GM19467 (cell line): ENCODE measurements at regions not wholly inside any gene's neighbourhood (a gene's known extent, or its start where the extent isn't known, plus 50 kb on each side); places are given as distances from the start of the nearest gene placed in this dataset.
"Not testable (repeated sequence)": the region's sequence is repeated elsewhere in the genome, so short reads cannot be mapped to it uniquely, and the experiment has no call there.

Experiments
- ATAC-seq: cut with Tn5 transposase; IDR thresholded peaks from one replicate; pipeline ENCODE4 v1.9.1; 2021; ENCODE audit warnings: mild to moderate bottlenecking, moderate library complexity; ENCODE audit not compliant: unreplicated experiment

GRCh38 chr4:31687717-31688342 lies 967.7 kb downstream of the PCDH7 start:
- no peak for ATAC-seq

DNA sequence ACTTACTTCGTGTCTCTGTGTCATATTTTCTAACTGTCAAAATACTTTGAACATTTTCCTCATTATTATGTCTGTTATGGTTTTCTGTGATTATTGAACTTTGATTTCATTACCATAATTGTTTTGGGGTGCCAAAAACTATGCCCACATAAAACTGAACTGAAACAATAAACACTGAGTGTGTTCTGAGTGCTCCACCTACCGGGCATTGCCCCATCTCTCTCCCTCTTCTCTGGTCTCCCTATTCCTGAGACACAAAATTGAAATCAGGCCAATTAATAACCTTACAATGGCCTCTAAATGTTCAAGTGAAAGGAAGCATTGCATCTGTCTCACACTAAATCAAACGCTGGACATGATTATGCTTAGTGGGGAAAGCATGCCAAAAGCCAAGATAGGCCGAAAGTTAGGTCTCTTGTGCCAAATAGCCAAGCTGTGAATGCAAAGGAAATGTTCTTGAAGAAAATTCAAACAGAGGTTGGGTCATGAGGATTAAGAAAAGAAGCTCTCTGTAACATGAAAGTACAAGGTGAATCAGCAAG lies 972.3 kb downstream of the PCDH7 start:
- no peak for ATAC-seq

GRCh38 chr4:31701256-31701655 lies 981.1 kb downstream of the PCDH7 start:
- no peak for ATAC-seq

DNA sequence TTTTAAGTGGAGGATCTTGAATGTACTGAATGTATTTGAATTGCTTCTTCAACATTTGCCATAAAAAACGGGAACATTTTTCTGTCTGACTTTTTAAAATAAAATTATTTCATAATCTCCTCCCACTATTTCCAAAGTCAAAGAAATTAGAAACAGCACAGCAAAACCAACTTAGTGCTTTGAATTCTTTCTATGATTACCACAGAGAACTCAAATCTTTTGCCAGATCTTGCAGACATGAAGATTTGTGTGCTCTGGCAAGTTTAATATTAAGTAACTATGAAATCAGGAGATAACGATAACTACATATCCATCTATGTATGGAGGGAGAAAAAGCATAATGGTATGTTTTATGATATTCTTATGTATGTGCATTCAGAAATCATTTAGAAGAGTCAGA lies 982.2 kb downstream of the PCDH7 start:
- no peak for ATAC-seq

GRCh38 chr4:31714238-31714637 lies 994.1 kb downstream of the PCDH7 start:
- no peak for ATAC-seq

DNA sequence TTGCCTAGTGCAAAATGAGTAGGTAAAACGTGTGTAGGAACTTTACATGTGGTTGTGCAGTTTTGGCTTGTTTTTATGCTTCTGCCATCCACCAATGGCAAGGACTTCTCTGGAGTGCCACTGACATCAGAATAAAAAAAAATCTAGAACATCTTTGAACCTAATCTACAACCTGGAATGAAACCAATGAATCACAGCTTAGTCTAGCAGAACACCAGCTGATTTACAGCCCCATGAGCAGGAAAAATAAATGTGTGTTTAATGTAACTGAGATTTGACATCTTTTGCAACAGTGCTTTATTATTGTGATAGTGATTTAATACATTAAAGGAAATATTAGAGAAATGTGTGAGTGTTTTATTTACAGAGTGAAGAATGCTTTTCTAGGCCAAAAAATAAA lies 995.1 kb downstream of the PCDH7 start:
- no peak for ATAC-seq

- ATAC-seq = no peak
These were observed 1006.9 kb downstream of the PCDH7 start for GRCh38 chr4:31727030-31727429.

DNA sequence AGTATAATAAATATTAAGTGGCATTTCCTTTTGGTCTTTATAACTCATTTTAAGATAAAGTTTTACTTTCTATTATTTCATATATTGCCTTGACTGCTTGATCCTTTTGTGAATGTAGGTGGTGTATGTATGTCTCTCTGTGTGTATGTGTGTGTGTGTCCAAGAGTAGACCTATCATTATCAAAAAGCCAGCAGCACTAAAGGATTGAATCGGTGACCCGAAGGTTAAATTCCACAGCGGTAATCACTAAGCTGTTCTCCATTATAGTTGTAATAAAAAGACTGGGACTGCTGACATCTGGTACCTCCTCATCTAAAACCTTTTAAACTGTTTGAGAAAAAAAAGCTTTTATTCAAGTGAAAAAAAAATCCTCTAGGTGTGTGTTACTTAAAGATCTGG lies 1014.8 kb downstream of the PCDH7 start:
- ATAC-seq = no peak

- no peak for ATAC-seq
These were observed 1017.2 kb downstream of the PCDH7 start for GRCh38 chr4:31737419-31737818.

DNA sequence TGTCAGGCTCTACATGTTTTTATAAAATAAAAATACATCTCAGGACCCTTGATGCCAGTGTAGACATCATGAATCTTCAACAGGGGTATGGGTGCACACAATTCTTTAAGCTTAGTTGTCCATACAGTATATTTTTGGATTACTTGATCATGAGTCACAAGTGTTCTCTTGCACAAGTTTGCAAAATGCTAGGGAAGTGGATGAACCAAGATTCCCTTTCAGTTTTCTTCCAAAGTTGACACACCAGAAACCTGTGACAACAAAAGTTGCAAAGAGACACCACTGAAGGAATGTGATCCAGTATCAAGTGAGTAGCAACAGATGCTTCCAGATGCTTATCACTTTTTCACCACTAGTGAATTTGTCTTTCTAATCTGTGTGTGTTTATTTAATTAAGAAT lies 1021.2 kb downstream of the PCDH7 start:
- no peak for ATAC-seq

DNA sequence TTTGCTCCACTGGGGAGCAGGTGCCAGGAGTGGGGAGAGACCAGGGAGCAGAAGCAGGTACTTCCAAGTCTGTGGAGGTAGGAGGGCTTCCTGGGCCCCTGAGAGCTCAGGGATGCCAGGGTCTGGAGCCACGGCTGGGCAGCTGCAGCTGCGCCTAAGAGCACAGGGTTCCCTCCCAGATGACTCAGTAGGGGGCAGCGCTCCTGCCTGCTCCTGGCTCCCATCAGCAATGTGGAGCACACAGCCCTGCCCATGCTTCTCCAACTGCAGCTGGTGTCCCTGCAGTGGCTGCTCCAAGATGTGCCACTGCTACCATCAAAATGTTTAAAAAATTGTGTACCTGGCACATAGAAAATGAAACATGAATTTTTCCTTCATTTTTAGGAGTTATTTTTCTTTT lies 1028.2 kb downstream of the PCDH7 start:
- ATAC-seq = no peak

- ATAC-seq = not testable (repeated sequence)
These were observed 1030.4 kb downstream of the PCDH7 start for GRCh38 chr4:31750581-31750980.

DNA sequence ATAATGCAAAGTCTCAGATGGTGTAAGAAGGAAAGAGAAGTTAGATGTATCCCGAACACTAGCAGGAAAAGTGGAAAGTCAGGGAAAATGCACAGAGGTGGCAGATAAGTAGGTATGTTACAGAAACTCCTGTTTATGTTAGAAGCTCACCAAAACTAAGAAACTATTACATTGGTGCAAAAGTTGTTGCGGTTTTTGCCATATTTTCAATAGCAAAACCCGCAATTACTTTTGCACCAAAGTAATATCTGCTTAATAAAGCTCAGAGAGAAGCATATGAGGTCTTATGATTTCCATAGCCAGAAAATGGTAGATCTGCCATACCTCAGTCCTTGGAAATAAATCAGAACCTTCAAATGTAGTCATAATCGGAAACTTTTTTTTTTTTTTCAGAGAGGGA lies 1035.6 kb downstream of the PCDH7 start:
- ATAC-seq = no peak

DNA sequence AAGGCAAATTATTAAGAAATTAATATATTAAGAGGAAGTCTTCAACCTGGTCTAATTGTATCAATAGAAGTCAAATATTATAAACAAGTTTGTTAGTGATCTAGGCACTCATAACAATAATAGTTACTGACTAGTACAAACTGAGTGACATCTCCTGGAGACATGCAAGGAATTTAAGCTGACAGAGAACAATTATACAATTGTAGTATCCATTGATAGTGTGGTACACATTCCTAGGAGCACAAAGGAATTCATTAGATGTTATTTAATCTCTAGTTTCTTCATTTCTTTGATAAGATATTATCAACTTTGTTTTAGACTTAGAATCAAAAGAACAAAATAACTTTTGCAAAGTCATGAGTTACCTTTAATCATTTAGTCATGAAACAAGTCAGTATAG lies 1048.6 kb downstream of the PCDH7 start:
- no peak for ATAC-seq

DNA sequence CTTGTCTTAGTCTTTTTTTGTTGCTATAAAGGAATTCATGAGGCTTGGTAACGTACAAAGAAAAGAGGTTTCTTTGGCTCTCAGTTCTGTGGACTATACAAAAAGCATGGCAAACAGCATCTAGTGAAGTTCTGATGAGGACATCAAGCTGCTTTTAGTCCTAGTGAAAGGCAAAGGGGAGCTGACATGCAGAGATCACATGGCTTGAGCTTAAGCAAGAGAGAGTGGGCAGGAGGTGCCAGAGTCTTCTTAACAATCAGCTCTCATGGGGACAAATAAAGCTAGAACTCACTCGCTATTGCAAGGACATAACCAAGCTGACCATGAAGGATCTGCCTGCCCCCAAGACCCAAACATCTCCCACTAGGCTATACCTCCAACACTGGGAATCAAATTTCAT lies 1063.1 kb downstream of the PCDH7 start:
- ATAC-seq = no peak

DNA sequence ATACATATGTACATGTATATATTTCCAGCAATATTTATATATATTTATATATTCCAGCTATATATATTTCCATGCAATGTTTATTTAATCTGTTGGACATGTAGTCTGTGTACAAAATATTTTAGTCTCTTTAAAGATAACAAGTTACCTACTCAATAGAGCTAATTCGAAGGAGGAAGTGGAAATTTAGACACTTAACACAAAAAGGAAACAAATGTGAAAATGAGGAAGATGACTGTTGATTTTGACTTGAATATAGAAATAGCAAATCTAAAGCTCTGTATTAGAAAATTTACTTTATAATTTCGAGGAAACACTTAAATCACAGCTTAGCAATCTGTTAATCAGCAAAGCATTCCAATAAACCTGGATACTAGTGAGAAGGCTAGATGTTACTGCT lies 1064.4 kb downstream of the PCDH7 start:
- no peak for ATAC-seq

DNA sequence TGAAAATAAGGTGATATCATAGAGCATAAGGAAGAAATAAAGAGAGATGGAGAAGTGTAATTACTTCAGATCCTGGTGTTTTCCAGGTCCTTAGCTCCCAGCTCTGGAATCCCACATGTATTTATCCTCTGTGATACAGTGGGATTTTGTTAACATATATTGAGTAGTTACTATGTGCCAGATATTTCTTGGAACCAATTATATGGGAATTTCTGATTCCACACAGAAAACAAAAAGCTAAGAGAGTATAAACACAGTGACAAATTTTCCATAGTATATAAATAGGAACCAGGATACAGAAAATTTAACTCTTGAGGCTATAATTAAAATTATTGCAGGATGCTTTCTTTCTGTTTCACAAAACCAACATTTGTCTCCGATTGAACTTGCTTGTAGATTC lies 1067.5 kb downstream of the PCDH7 start:
- ATAC-seq = no peak

- no peak for ATAC-seq
These were observed 1068.5 kb downstream of the PCDH7 start for GRCh38 chr4:31788676-31789075.

DNA sequence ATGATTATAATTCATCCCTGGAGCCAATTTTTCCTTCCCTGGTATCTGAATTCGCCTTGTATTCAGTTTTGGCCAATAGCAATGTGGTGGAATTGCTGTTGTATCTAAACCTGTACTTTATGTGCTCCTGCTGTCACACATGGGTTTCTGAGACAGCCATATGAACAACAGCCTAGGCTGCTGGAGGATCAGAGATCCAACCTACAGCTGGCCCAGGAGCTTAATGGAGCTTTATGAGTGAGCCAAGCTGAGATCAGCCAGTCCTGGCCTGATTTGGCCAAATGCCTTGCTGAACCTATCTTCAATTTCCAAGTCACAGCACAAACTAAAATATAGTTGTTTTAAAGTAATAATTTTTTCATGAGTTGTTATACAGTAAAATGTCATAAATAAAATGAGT lies 1071.5 kb downstream of the PCDH7 start:
- no peak for ATAC-seq

DNA sequence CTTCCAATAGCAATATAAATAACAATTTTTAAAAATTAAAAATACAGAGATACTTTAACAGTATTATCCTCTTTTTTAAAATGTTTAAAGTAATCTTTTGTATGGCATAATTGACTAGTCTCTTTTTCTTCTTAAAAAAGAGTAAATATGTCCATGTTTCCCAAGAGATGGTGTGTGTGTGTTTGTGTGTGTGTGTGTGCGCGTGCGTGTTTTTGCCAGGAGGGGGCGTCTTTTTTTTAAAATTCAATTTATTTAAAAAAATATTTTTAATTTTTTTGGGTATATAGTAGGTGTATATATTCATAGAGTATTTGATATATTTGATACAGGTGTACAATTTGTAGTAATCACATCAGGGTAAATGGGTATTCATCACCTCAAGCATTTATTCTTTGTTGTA lies 1073.7 kb downstream of the PCDH7 start:
- ATAC-seq = no peak

DNA sequence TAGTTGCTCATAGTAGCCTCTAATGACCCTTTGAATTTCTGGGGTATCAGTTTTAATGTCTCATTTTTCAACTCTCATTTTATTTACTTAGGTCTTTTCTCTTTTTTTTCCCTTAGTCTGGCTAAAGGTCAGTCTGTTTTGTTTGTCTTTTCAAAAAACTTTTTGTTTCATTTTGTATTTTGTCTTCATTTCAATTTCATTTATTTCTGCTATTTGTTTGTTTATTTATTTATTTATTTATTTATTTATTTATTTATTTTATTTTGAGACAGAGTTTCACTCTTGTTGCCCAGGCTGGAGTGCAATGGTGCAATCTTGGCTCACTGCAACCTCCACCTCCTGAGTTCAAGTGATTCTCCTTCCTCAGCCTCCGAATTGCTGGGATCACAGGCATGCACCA lies 1076.9 kb downstream of the PCDH7 start:
- ATAC-seq = not testable (repeated sequence)

- no peak for ATAC-seq
These were observed 1083.5 kb downstream of the PCDH7 start for GRCh38 chr4:31803526-31804195.

DNA sequence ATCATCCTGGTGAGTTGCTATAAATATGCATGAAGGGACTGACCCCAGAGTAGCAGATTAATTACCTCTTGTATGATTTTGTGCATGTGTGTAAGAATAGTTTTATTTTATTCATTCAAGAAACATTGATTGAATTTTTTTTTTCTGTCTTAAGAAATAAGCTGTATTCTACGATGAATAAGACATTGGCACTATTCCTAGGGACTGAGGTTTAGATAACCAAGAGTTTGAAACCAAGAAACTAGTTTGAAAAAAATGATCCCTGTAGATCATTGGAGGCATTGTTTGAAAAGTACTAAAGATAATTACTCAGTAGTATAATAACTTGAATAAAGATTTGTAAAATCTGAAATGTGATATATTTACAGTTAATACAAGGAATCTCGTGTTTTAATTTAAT lies 1086.9 kb downstream of the PCDH7 start:
- ATAC-seq = no peak
